IMR-90 (cell line): ENCODE measurements at regions not wholly inside any gene's neighbourhood (a gene's known extent, or its start where the extent isn't known, plus 50 kb on each side); places are given as distances from the start of the nearest gene placed in this dataset.

Source experiments
- ATAC-seq: fragments of 200-7000 bp; cut with Tn5 transposase; 2 replicates; pipeline ENCODE4 v1.9.1; 2020; ENCODE audit warnings: low read depth, mild to moderate bottlenecking, moderate library complexity
- BruUV-seq: library from RNA; stranded (reverse); fragments of 400-500 nt; replicated peaks from 2 replicates; lab custom pipeline; 2021; lab: Mats Ljungman, UMichigan
- CTCF ChIA-PET: fragments of 300-600 bp; formaldehyde crosslinking; extraction: SDS; loops from one replicate; lab custom pipeline; 2021; ENCODE audit warnings: antibody characterized with exemption; lab: Yijun Ruan, JAX
- POLR2A ChIA-PET: fragments of 300-600 bp; sonication (Branson Sonifier 250); formaldehyde crosslinking; loops from one replicate; lab custom pipeline; 2022; ENCODE audit warnings: antibody characterized with exemption; ENCODE audit not compliant: unreplicated experiment; lab: Charles Lee
- DNase-seq: peaks from one replicate; pipeline ENCODE4 v3.0.0; 2013
- H2AFZ ChIP-seq: replicated peaks from 2 replicates; pipeline ENCODE3; 2013; ENCODE audit warnings: low read length, mild to moderate bottlenecking; ENCODE audit not compliant: poor library complexity
- H2AK5ac ChIP-seq: 2 replicates; pipeline ENCODE4 v1.6.1; 2013; ENCODE audit warnings: low read depth, low read length, inconsistent platforms
- H2AK9ac ChIP-seq: replicated peaks from 2 replicates; pipeline ENCODE3; 2013; ENCODE audit warnings: mild to moderate bottlenecking, low read depth, low read length, moderate library complexity; ENCODE audit not compliant: poor library complexity
- H2BK120ac ChIP-seq: 2 replicates; pipeline ENCODE4 v1.6.1; 2013; ENCODE audit warnings: low read depth, low read length, inconsistent platforms
- H2BK15ac ChIP-seq: 3 replicates; pipeline ENCODE4 v1.6.1; 2013; ENCODE audit warnings: low read depth, low read length, inconsistent platforms
- H2BK20ac ChIP-seq: 2 replicates; pipeline ENCODE4 v1.6.1; 2013; ENCODE audit warnings: low read depth, mild to moderate bottlenecking, inconsistent platforms, low read length, moderate library complexity
- H2BK5ac ChIP-seq: 2 replicates; pipeline ENCODE4 v1.6.1; 2013; ENCODE audit warnings: mild to moderate bottlenecking, low read depth, low read length, inconsistent platforms; ENCODE audit not compliant: poor library complexity, severe bottlenecking
- H3K14ac ChIP-seq: replicated peaks from 2 replicates; pipeline ENCODE4 v1.6.1; 2013; ENCODE audit warnings: low read depth, low read length, inconsistent platforms
- H3K18ac ChIP-seq: 2 replicates; pipeline ENCODE4 v1.6.1; 2013; ENCODE audit warnings: low read depth, low read length, control low read depth
- H3K23ac ChIP-seq: 2 replicates; pipeline ENCODE4 v1.6.1; 2013; ENCODE audit warnings: low read depth, low read length, inconsistent platforms
- H3K27ac ChIP-seq: 2 replicates; pipeline ENCODE4 v1.5.1; 2013; ENCODE audit warnings: mild to moderate bottlenecking, control low read depth, low read length; ENCODE audit not compliant: insufficient read depth
- H3K27me3 ChIP-seq: 2 replicates; pipeline ENCODE4 v1.6.1; 2013; ENCODE audit warnings: low read length; ENCODE audit not compliant: control insufficient read depth, insufficient read depth
- H3K36me3 ChIP-seq: 2 replicates; pipeline ENCODE4 v1.6.1; 2013; ENCODE audit warnings: low read length, mixed read lengths; ENCODE audit not compliant: control insufficient read depth, insufficient read depth
- H3K4ac ChIP-seq: 2 replicates; pipeline ENCODE4 v1.6.1; 2013; ENCODE audit warnings: low read depth, low read length, inconsistent platforms
- H3K4me1 ChIP-seq: 2 replicates; pipeline ENCODE4 v1.6.1; 2013; ENCODE audit warnings: low read length, mixed read lengths; ENCODE audit not compliant: control insufficient read depth, insufficient read depth
- H3K4me2 ChIP-seq: 2 replicates; pipeline ENCODE4 v1.6.1; 2013; ENCODE audit warnings: low read depth, mild to moderate bottlenecking, control low read depth, low read length, moderate library complexity
- H3K4me3 ChIP-seq: 2 replicates; pipeline ENCODE4 v1.5.1; 2013; ENCODE audit warnings: low read depth, mild to moderate bottlenecking, control low read depth, low read length, moderate library complexity; ENCODE audit not compliant: insufficient read depth
- H3K56ac ChIP-seq: 2 replicates; pipeline ENCODE4 v1.6.1; 2013; ENCODE audit warnings: low read length, inconsistent platforms; ENCODE audit not compliant: insufficient read depth; ENCODE audit errors: extremely low read depth
- H3K79me1 ChIP-seq, 2 experiments: 2 replicates each; pipeline ENCODE4 v1.6.1; 2013; ENCODE audit warnings: low read length in 2 of 2, inconsistent platforms in 1 of 2, low read depth in 1 of 2
- H3K9ac ChIP-seq: 2 replicates; pipeline ENCODE4 v1.6.1; 2013; ENCODE audit warnings: low read depth, low read length, control low read depth
- H3K9me1 ChIP-seq: 2 replicates; pipeline ENCODE4 v1.6.1; 2013; ENCODE audit warnings: low read length, inconsistent platforms; ENCODE audit not compliant: insufficient read depth
- H3K9me3 ChIP-seq: 2 replicates; pipeline ENCODE4 v1.6.1; 2013; ENCODE audit warnings: low read length; ENCODE audit not compliant: control insufficient read depth, insufficient read depth
- H4K20me1 ChIP-seq: 2 replicates; pipeline ENCODE4 v1.6.1; 2013; ENCODE audit warnings: low read length, inconsistent platforms; ENCODE audit not compliant: insufficient read depth
- H4K5ac ChIP-seq: 2 replicates; pipeline ENCODE4 v1.6.1; 2013; ENCODE audit warnings: mild to moderate bottlenecking, low read depth, low read length, control low read depth
- H4K8ac ChIP-seq, 2 experiments: 2 replicates each; pipeline ENCODE4 v1.6.1; 2013; ENCODE audit warnings: low read depth in 2 of 2, low read length in 2 of 2, control low read depth in 1 of 2, inconsistent platforms in 1 of 2
- H4K91ac ChIP-seq: 2 replicates; pipeline ENCODE4 v1.6.1; 2013; ENCODE audit warnings: low read depth, low read length, inconsistent platforms; ENCODE audit not compliant: insufficient read depth
- MAFK ChIP-seq: IDR thresholded peaks from 2 replicates; pipeline ENCODE4 v1.6.1; 2012; ENCODE audit warnings: low read depth, low read length, improper control_type of control experiment
- MXI1 ChIP-seq: IDR thresholded peaks from 2 replicates; pipeline ENCODE4 v1.6.1; 2012; ENCODE audit warnings: low read depth, mild to moderate bottlenecking, low read length, moderate library complexity, borderline replicate concordance
- RFX5 ChIP-seq: IDR thresholded peaks from 2 replicates; pipeline ENCODE4 v1.8.0; 2012; ENCODE audit warnings: low read depth, mild to moderate bottlenecking, low read length, moderate library complexity
- SMC3 ChIP-seq: fragments of 150-350 bp; IDR thresholded peaks from 2 replicates; pipeline ENCODE4 v1.6.1; 2016; ENCODE audit warnings: low read depth, mild to moderate bottlenecking, antibody characterized with exemption, low read length, moderate library complexity
- WGBS, 2 experiments: methylation state at CpG; one replicate each; pipeline versions ENCODE4 v1.1.5 to v1.1.7; 2013; ENCODE audit warnings: missing lambda C conversion rate in 2 of 2; ENCODE audit not compliant: insufficient read length in 1 of 2; ENCODE audit errors: extremely low coverage in 2 of 2; 5-methylcytosine and 5-hydroxymethylcytosine counted together
- dilution Hi-C: fragments of 300-500 bp; cut with HindIII; formaldehyde crosslinking; loops from one replicate; pipeline ENCODE4 v1.14.3; 2018; ENCODE audit warnings: low sequenced_read_pairs; ENCODE audit not compliant: unreplicated experiment
- in situ Hi-C: fragments of 300-500 bp; cut with MboI; formaldehyde crosslinking; loops from 3 replicates; pipeline ENCODE4 v1.14.3; 2019; ENCODE audit warnings: low sequenced_read_pairs, inconsistent platforms, mixed read lengths
- intact Hi-C: fragments of 100-400 bp; cut with micrococcal nuclease; formaldehyde crosslinking; loops from 2 replicates; pipeline ENCODE4 v1.10.0; 2022
- TF ChIP-seq, protein P1 (sequence below): fragments of 150-350 bp; IDR thresholded peaks from 2 replicates; pipeline ENCODE4 v1.6.1; 2016; ENCODE audit warnings: low read depth, mild to moderate bottlenecking, low read length, moderate library complexity, borderline replicate concordance

GRCh38 chr16:54508351-54508750 is 221.8 kb upstream of the IRX3 start:
- H3K23ac ChIP-seq: no peak overlapping the region
- H2BK5ac ChIP-seq: no peak overlapping the region
- H2AK9ac ChIP-seq: no peak overlapping the region
- no peak overlapping the region for H3K4me3 ChIP-seq
- no peak overlapping the region for H2BK15ac ChIP-seq
- BruUV-seq: no TSS peak
- 50% methylated on average over 1 of the region's 12 CpGs; no CpG with 5 or more reads in 1 of the 2 experiments for WGBS, 2 experiments
- no peak overlapping the region for H2AK5ac ChIP-seq
- H3K9me3 ChIP-seq: no peaks in the 10 kb centered on the region
- no peak overlapping the region for H4K8ac ChIP-seq
- H2BK20ac ChIP-seq: no peak overlapping the region
- H3K9ac ChIP-seq: no peak overlapping the region
- H3K18ac ChIP-seq: no peak overlapping the region
- no peaks in the 10 kb centered on the region for H3K79me1 ChIP-seq
- no peak overlapping the region for H3K4me2 ChIP-seq
- peaks cover 7% of the 10 kb centered on the region; the same call in 1 of the 2 replicates for H3K27me3 ChIP-seq
- H3K4me1 ChIP-seq: no peaks in the 10 kb centered on the region
- H3K36me3 ChIP-seq: no peaks in the 10 kb centered on the region
- ATAC-seq (no peak), DNase-seq (no peak)
- no peak overlapping the region for H3K27ac ChIP-seq
- H4K91ac ChIP-seq: no peak overlapping the region
- H4K5ac ChIP-seq: no peak overlapping the region
- H3K14ac ChIP-seq: no peak overlapping the region
- no peak overlapping the region for H2AFZ ChIP-seq
- H2BK120ac ChIP-seq: no peak overlapping the region
- H3K56ac ChIP-seq: no peak overlapping the region
- in situ Hi-C loops (no loop called here), dilution Hi-C loops (no loop called here), intact Hi-C loops (no loop called here)
- H3K4ac ChIP-seq: no peak overlapping the region
- H4K20me1 ChIP-seq: no peaks in the 10 kb centered on the region
- no peaks in the 10 kb centered on the region for H3K9me1 ChIP-seq
- TF ChIP-seq MXI1 (no peak), RFX5 (no peak), MAFK (no peak), SMC3 (no peak)
- TF ChIP-seq, protein P1, sequence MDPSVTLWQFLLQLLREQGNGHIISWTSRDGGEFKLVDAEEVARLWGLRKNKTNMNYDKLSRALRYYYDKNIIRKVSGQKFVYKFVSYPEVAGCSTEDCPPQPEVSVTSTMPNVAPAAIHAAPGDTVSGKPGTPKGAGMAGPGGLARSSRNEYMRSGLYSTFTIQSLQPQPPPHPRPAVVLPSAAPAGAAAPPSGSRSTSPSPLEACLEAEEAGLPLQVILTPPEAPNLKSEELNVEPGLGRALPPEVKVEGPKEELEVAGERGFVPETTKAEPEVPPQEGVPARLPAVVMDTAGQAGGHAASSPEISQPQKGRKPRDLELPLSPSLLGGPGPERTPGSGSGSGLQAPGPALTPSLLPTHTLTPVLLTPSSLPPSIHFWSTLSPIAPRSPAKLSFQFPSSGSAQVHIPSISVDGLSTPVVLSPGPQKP: no peak
- POLR2A ChIA-PET: no interaction called here
- CTCF ChIA-PET: no interaction called here
